ENCODE measurements at regions not wholly inside any gene's neighbourhood (a gene's known extent, or its start where the extent isn't known, plus 50 kb on each side); places are given as distances from the start of the nearest gene placed in this dataset.

DNA sequence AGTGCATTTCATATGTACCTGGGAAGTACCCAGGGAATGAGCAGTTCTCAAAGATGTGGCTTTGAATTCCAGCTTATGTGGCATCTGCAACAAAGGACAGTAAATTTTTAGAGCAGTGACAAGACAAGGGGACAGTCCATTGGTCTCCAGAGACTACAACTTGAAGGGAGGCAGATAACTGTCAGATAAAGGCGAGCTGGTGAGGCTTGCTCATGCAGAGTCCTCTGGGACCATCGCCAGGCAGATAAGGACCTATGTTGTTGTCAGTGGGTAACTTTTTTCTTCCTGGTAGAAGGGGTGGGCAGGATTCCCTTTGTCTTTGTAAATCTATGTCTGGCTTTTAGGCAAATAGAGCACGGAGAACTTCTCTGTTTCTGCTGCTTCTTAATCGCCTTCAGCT, 120.2 kb downstream of the ICE1 start:
- Histone ChIP-seq H3K4me3 (ENCODE audit: low read length) (no peak overlapping the region), H4K20me1 (ENCODE audit: insufficient read depth) (no peaks in the 10 kb centered on the region), H3K9ac (ENCODE audit: low read length) (no peak overlapping the region), H3F3A (ENCODE audit: insufficient read depth, low read length, poor library complexity, severe bottlenecking) (no peaks in the 10 kb centered on the region), H3K4me2 (ENCODE audit: low read length) (no peak overlapping the region), H3K9me2 (ENCODE audit: insufficient read depth, low read length) (no peaks in the 10 kb centered on the region), H2AFZ (ENCODE audit: low read depth, low read length) (no peak overlapping the region), H3K79me2 (replicated peaks; ENCODE audit: insufficient read depth, low read length) (no peaks in the 10 kb centered on the region), H3K36me3 (ENCODE audit: insufficient read depth, low read length) (no peaks in the 10 kb centered on the region), H3K27me3 (ENCODE audit: insufficient read depth, low read depth, low read length) (no peaks in the 10 kb centered on the region), H3K9me3 (ENCODE audit: low read length) (no peaks in the 10 kb centered on the region), H3K27ac (ENCODE audit: low read length) (no peak overlapping the region)
- TF ChIP-seq SMC3 (conservative IDR thresholded peaks at IDR 0.05; ENCODE audit: poor library complexity): no peak
- TF ChIP-seq RAD21 (conservative IDR thresholded peaks at IDR 0.05): no peak
- TF ChIP-seq, protein P1, sequence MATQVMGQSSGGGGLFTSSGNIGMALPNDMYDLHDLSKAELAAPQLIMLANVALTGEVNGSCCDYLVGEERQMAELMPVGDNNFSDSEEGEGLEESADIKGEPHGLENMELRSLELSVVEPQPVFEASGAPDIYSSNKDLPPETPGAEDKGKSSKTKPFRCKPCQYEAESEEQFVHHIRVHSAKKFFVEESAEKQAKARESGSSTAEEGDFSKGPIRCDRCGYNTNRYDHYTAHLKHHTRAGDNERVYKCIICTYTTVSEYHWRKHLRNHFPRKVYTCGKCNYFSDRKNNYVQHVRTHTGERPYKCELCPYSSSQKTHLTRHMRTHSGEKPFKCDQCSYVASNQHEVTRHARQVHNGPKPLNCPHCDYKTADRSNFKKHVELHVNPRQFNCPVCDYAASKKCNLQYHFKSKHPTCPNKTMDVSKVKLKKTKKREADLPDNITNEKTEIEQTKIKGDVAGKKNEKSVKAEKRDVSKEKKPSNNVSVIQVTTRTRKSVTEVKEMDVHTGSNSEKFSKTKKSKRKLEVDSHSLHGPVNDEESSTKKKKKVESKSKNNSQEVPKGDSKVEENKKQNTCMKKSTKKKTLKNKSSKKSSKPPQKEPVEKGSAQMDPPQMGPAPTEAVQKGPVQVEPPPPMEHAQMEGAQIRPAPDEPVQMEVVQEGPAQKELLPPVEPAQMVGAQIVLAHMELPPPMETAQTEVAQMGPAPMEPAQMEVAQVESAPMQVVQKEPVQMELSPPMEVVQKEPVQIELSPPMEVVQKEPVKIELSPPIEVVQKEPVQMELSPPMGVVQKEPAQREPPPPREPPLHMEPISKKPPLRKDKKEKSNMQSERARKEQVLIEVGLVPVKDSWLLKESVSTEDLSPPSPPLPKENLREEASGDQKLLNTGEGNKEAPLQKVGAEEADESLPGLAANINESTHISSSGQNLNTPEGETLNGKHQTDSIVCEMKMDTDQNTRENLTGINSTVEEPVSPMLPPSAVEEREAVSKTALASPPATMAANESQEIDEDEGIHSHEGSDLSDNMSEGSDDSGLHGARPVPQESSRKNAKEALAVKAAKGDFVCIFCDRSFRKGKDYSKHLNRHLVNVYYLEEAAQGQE (IDR thresholded peaks at IDR 0.05; ENCODE audit: borderline replicate concordance): no peak
- TF ChIP-seq TAF1 (IDR thresholded peaks at IDR 0.05; ENCODE audit: low read depth): no peak
- TF ChIP-seq POLR2AphosphoS5 (IDR thresholded peaks at IDR 0.05): no peak
- TF ChIP-seq, protein P2, sequence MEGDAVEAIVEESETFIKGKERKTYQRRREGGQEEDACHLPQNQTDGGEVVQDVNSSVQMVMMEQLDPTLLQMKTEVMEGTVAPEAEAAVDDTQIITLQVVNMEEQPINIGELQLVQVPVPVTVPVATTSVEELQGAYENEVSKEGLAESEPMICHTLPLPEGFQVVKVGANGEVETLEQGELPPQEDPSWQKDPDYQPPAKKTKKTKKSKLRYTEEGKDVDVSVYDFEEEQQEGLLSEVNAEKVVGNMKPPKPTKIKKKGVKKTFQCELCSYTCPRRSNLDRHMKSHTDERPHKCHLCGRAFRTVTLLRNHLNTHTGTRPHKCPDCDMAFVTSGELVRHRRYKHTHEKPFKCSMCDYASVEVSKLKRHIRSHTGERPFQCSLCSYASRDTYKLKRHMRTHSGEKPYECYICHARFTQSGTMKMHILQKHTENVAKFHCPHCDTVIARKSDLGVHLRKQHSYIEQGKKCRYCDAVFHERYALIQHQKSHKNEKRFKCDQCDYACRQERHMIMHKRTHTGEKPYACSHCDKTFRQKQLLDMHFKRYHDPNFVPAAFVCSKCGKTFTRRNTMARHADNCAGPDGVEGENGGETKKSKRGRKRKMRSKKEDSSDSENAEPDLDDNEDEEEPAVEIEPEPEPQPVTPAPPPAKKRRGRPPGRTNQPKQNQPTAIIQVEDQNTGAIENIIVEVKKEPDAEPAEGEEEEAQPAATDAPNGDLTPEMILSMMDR (IDR thresholded peaks at IDR 0.05; ENCODE audit: poor library complexity, severe bottlenecking): no peak
- TF ChIP-seq EZH2 (IDR thresholded peaks at IDR 0.05; ENCODE audit: borderline replicate concordance, insufficient read depth, low read length, poor library complexity, severe bottlenecking): no peak
- no peak for TF ChIP-seq EP300 (conservative IDR thresholded peaks at IDR 0.05; ENCODE audit: poor library complexity, severe bottlenecking)
- no peak for TF ChIP-seq MXI1 (conservative IDR thresholded peaks at IDR 0.05; ENCODE audit: poor library complexity, severe bottlenecking)

DNA sequence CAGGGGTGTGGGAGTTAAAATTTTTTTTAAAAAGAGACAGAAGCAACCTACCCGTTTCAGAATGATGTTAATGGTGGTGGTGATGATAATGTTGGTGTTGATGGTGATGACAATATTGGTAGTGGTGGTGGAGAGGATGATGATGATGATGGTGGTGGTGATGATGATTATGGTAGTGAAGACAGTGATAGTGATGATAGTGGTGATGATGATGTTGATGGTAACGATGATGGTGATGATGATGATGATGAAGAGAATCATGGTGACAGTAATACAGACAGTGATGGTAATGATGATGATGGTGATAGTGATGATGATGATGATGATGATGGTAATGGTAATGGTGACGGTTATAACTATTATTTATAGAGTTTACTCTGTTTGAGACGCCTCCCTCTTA, 117.6 kb downstream of the ICE1 start:
- TF ChIP-seq MXI1 (conservative IDR thresholded peaks at IDR 0.05; ENCODE audit: poor library complexity, severe bottlenecking) (no peak), TAF1 (IDR thresholded peaks at IDR 0.05; ENCODE audit: low read depth) (no peak), EZH2 (IDR thresholded peaks at IDR 0.05; ENCODE audit: borderline replicate concordance, insufficient read depth, low read length, poor library complexity, severe bottlenecking) (no peak), SMC3 (conservative IDR thresholded peaks at IDR 0.05; ENCODE audit: poor library complexity) (no peak), EP300 (conservative IDR thresholded peaks at IDR 0.05; ENCODE audit: poor library complexity, severe bottlenecking) (no peak), RAD21 (conservative IDR thresholded peaks at IDR 0.05) (no peak), POLR2AphosphoS5 (IDR thresholded peaks at IDR 0.05) (no peak)
- TF ChIP-seq, protein P2 (IDR thresholded peaks at IDR 0.05; ENCODE audit: poor library complexity, severe bottlenecking): no peak
- TF ChIP-seq, protein P1 (IDR thresholded peaks at IDR 0.05; ENCODE audit: borderline replicate concordance): no peak
- H3K27ac ChIP-seq (ENCODE audit: low read length): no peak overlapping the region

More for the DNA sequence above, 117.6 kb downstream of the ICE1 start:
- Histone ChIP-seq H3F3A (ENCODE audit: insufficient read depth, low read length, poor library complexity, severe bottlenecking) (no peaks in the 10 kb centered on the region), H2AFZ (ENCODE audit: low read depth, low read length) (no peak overlapping the region), H3K36me3 (ENCODE audit: insufficient read depth, low read length) (no peaks in the 10 kb centered on the region), H3K4me3 (ENCODE audit: low read length) (no peak overlapping the region), H4K20me1 (ENCODE audit: insufficient read depth) (no peaks in the 10 kb centered on the region), H3K9me3 (ENCODE audit: low read length) (no peaks in the 10 kb centered on the region), H3K4me2 (ENCODE audit: low read length) (no peak overlapping the region), H3K9ac (ENCODE audit: low read length) (no peak overlapping the region), H3K27me3 (ENCODE audit: insufficient read depth, low read depth, low read length) (no peaks in the 10 kb centered on the region), H3K9me2 (ENCODE audit: insufficient read depth, low read length) (no peaks in the 10 kb centered on the region), H3K79me2 (replicated peaks; ENCODE audit: insufficient read depth, low read length) (no peaks in the 10 kb centered on the region)

Measured in neural cell (in vitro differentiated cells).